ENCODE measurements at regions not wholly inside any gene's neighbourhood (a gene's known extent, or its start where the extent isn't known, plus 50 kb on each side); places are given as distances from the start of the nearest gene placed in this dataset.

GRCh38 chr20:57086066-57086465 lies 180.4 kb downstream of the BMP7 start:
- H3K36me3 Mint-ChIP-seq (ENCODE audit: low read depth, unreplicated experiment), result no peaks in the 10 kb centered on the region
- no peaks in the 10 kb centered on the region for H3K9me3 Mint-ChIP-seq (ENCODE audit: unreplicated experiment)
- no peak overlapping the region for H3K27ac Mint-ChIP-seq (ENCODE audit: unreplicated experiment)
- no peak for DNase-seq (ENCODE audit: low spot score)
- peaks cover 16% of the 10 kb centered on the region for H3K27me3 Mint-ChIP-seq (ENCODE audit: unreplicated experiment)
- no peaks in the 10 kb centered on the region for H3K4me1 Mint-ChIP-seq (ENCODE audit: unreplicated experiment)
- H3K4me3 Mint-ChIP-seq (ENCODE audit: unreplicated experiment), result no peak overlapping the region
- TF ChIP-seq CTCF (IDR thresholded peaks at IDR 0.05; ENCODE audit: unreplicated experiment), result no peak

- H3K4me3 Mint-ChIP-seq (ENCODE audit: unreplicated experiment), result no peak overlapping the region
- no peaks in the 10 kb centered on the region for H3K4me1 Mint-ChIP-seq (ENCODE audit: unreplicated experiment)
- no peak for DNase-seq (ENCODE audit: low spot score)
- no peak overlapping the region for H3K27ac Mint-ChIP-seq (ENCODE audit: unreplicated experiment)
- H3K9me3 Mint-ChIP-seq (ENCODE audit: unreplicated experiment), result no peaks in the 10 kb centered on the region
- H3K27me3 Mint-ChIP-seq (ENCODE audit: unreplicated experiment), result peaks cover 20% of the 10 kb centered on the region
- H3K36me3 Mint-ChIP-seq (ENCODE audit: low read depth, unreplicated experiment), result no peaks in the 10 kb centered on the region
- no peak for TF ChIP-seq CTCF (IDR thresholded peaks at IDR 0.05; ENCODE audit: unreplicated experiment)
These were observed 179.3 kb downstream of the BMP7 start for GRCh38 chr20:57087102-57087501.

GRCh38 chr20:57087705-57088104 lies 178.7 kb downstream of the BMP7 start:
- H3K9me3 Mint-ChIP-seq (ENCODE audit: unreplicated experiment), result no peaks in the 10 kb centered on the region
- H3K4me1 Mint-ChIP-seq (ENCODE audit: unreplicated experiment), result no peaks in the 10 kb centered on the region
- H3K27me3 Mint-ChIP-seq (ENCODE audit: unreplicated experiment), result peaks cover 19% of the 10 kb centered on the region
- no peak for TF ChIP-seq CTCF (IDR thresholded peaks at IDR 0.05; ENCODE audit: unreplicated experiment)
- DNase-seq (ENCODE audit: low spot score), result no peak
- no peak overlapping the region for H3K4me3 Mint-ChIP-seq (ENCODE audit: unreplicated experiment)
- no peaks in the 10 kb centered on the region for H3K36me3 Mint-ChIP-seq (ENCODE audit: low read depth, unreplicated experiment)
- no peak overlapping the region for H3K27ac Mint-ChIP-seq (ENCODE audit: unreplicated experiment)

- no peak for TF ChIP-seq CTCF (IDR thresholded peaks at IDR 0.05; ENCODE audit: unreplicated experiment)
- H3K36me3 Mint-ChIP-seq (ENCODE audit: low read depth, unreplicated experiment), result no peaks in the 10 kb centered on the region
- no peaks in the 10 kb centered on the region for H3K9me3 Mint-ChIP-seq (ENCODE audit: unreplicated experiment)
- H3K4me3 Mint-ChIP-seq (ENCODE audit: unreplicated experiment), result no peak overlapping the region
- H3K27me3 Mint-ChIP-seq (ENCODE audit: unreplicated experiment), result peaks cover 19% of the 10 kb centered on the region
- no peaks in the 10 kb centered on the region for H3K4me1 Mint-ChIP-seq (ENCODE audit: unreplicated experiment)
- no peak overlapping the region for H3K27ac Mint-ChIP-seq (ENCODE audit: unreplicated experiment)
- no peak for DNase-seq (ENCODE audit: low spot score)
These were observed 178.0 kb downstream of the BMP7 start for GRCh38 chr20:57088436-57088835.

- no peak overlapping the region for H3K27ac Mint-ChIP-seq (ENCODE audit: unreplicated experiment)
- peaks cover 17% of the 10 kb centered on the region for H3K27me3 Mint-ChIP-seq (ENCODE audit: unreplicated experiment)
- H3K9me3 Mint-ChIP-seq (ENCODE audit: unreplicated experiment), result no peaks in the 10 kb centered on the region
- peak; percentile 93 for DNase-seq (ENCODE audit: low spot score)
- H3K36me3 Mint-ChIP-seq (ENCODE audit: low read depth, unreplicated experiment), result no peaks in the 10 kb centered on the region
- no peak overlapping the region for H3K4me3 Mint-ChIP-seq (ENCODE audit: unreplicated experiment)
- peak; percentile 89 for TF ChIP-seq CTCF (IDR thresholded peaks at IDR 0.05; ENCODE audit: unreplicated experiment)
- no peaks in the 10 kb centered on the region for H3K4me1 Mint-ChIP-seq (ENCODE audit: unreplicated experiment)
These were observed 176.7 kb downstream of the BMP7 start for GRCh38 chr20:57089699-57090144.
